ENCODE measurements at regions not wholly inside any gene's neighbourhood (a gene's known extent, or its start where the extent isn't known, plus 50 kb on each side); places are given as distances from the start of the nearest gene placed in this dataset.

DNA sequence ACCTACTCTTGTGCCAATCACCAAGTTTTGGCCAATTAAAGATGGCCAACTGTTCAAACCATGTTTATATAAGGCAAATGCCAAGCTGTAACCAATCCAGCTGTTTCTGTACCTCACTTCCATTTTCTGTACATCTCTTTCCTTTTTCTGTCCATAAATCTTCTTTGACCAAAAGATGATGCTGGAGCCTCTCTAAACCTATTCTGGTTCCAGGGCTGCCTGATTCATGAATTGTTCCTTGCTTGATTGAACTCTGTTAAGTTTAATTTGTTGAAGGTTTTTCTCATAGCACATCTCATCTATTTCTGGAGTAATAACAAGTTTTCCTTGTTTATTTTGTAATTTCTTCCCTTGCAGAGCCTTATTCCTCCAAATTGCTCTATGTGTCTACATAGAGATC is 115.3 kb upstream of the SMAD3 start:
- no peak overlapping the region for H3K27ac ChIP-seq (ENCODE audit: low read depth, low read length)
- TF ChIP-seq TCF7L2 (IDR thresholded peaks at IDR 0.05; ENCODE audit: borderline replicate concordance, extremely low read depth, insufficient read depth, insufficient read length) (no peak), POLR2AphosphoS5 (IDR thresholded peaks at IDR 0.05; ENCODE audit: low read depth, low read length) (no peak), CBX3 (IDR thresholded peaks at IDR 0.05; ENCODE audit: low read depth) (no peak), JUND (IDR thresholded peaks at IDR 0.05) (no peak), POLR2A (IDR thresholded peaks at IDR 0.05; ENCODE audit: borderline replicate concordance, extremely low read depth, insufficient read depth, insufficient read length) (no peak), EZH2phosphoT487 (IDR thresholded peaks at IDR 0.05; ENCODE audit: borderline replicate concordance) (no peak), SIN3A (IDR thresholded peaks at IDR 0.05; ENCODE audit: low read depth) (no peak), ZFX (IDR thresholded peaks at IDR 0.05) (no peak), REST (IDR thresholded peaks at IDR 0.05; ENCODE audit: low read depth) (no peak), FOSL1 (IDR thresholded peaks at IDR 0.05; ENCODE audit: low read depth) (no peak), EGR1 (IDR thresholded peaks at IDR 0.05; ENCODE audit: low read depth) (no peak), SRF (IDR thresholded peaks at IDR 0.05; ENCODE audit: low read depth) (no peak), ZBTB33 (IDR thresholded peaks at IDR 0.05; ENCODE audit: extremely low read depth, insufficient replicate concordance, low read length) (no peak)
- TF ChIP-seq, protein P1, sequence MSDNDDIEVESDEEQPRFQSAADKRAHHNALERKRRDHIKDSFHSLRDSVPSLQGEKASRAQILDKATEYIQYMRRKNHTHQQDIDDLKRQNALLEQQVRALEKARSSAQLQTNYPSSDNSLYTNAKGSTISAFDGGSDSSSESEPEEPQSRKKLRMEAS (IDR thresholded peaks at IDR 0.05), result no peak
- TF ChIP-seq, protein P2, sequence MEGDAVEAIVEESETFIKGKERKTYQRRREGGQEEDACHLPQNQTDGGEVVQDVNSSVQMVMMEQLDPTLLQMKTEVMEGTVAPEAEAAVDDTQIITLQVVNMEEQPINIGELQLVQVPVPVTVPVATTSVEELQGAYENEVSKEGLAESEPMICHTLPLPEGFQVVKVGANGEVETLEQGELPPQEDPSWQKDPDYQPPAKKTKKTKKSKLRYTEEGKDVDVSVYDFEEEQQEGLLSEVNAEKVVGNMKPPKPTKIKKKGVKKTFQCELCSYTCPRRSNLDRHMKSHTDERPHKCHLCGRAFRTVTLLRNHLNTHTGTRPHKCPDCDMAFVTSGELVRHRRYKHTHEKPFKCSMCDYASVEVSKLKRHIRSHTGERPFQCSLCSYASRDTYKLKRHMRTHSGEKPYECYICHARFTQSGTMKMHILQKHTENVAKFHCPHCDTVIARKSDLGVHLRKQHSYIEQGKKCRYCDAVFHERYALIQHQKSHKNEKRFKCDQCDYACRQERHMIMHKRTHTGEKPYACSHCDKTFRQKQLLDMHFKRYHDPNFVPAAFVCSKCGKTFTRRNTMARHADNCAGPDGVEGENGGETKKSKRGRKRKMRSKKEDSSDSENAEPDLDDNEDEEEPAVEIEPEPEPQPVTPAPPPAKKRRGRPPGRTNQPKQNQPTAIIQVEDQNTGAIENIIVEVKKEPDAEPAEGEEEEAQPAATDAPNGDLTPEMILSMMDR (IDR thresholded peaks at IDR 0.05 in 2 of 3, conservative IDR thresholded peaks at IDR 0.05 in 1 of 3; ENCODE audit: borderline replicate concordance in 1 of 3, insufficient read depth in 1 of 3, low read depth in 2 of 3, low read length in 2 of 3), result no peak
- H3K79me2 ChIP-seq (ENCODE audit: insufficient read depth, low read length), result no peaks in the 10 kb centered on the region
- no peak for DNase-seq (ENCODE audit: low read depth, low spot score)
- no peaks in the 10 kb centered on the region for H3K9me2 ChIP-seq (ENCODE audit: insufficient read depth)
- no peaks in the 10 kb centered on the region for H3K9me3 ChIP-seq (ENCODE audit: control insufficient read depth in 1 of 2, insufficient read depth in 1 of 2, low read depth in 1 of 2, low read length in 2 of 2)
- H3K9ac ChIP-seq (ENCODE audit: low read length), result no peak overlapping the region
- BruUV-seq (replicated peaks), result no TSS peak
- RAD21 ChIA-PET (ENCODE audit: low non-redundant PET in 1 of 2, low total read pairs in 2 of 2, uncharacterized antibody in 2 of 2, unreplicated experiment in 2 of 2), result no interaction called here
- H3K4me1 ChIP-seq (ENCODE audit: control insufficient read depth in 1 of 2, insufficient read depth in 2 of 2, low read length in 2 of 2), result peaks cover 6 to 44% of the 10 kb centered on the region in 2 experiments
- no peak overlapping the region for H3K4me2 ChIP-seq (ENCODE audit: low read length)
- no peaks in the 10 kb centered on the region for H4K20me1 ChIP-seq (ENCODE audit: insufficient read depth)
- no peaks in the 10 kb centered on the region for H3K27me3 ChIP-seq (ENCODE audit: insufficient read depth, low read length)
- CTCF ChIA-PET, result interaction anchor here (1.3 to 2.9 kb wide), 2 partner anchors 114 to 354 kb away, joined by 3 to 14 read pairs; no protein-coding TSS in a partner anchor
- POLR2A ChIA-PET, result no interaction called here
- intact Hi-C loops (cut with micrococcal nuclease), result no loop called here
- ATAC-seq, result no peak
- H3K4me3 ChIP-seq (replicated peaks in 1 of 2; ENCODE audit: low read depth in 1 of 2, low read length in 2 of 2), result no peak overlapping the region
- no peak overlapping the region for H2AFZ ChIP-seq (ENCODE audit: low read depth, low read length, poor library complexity, severe bottlenecking)
- H3K36me3 ChIP-seq (ENCODE audit: control insufficient read depth in 1 of 2, insufficient read depth in 2 of 2, low read length in 2 of 2), result no peaks in the 10 kb centered on the region
